CD14-positive monocyte (primary cell): ENCODE measurements at regions not wholly inside any gene's neighbourhood (a gene's known extent, or its start where the extent isn't known, plus 50 kb on each side); places are given as distances from the start of the nearest gene placed in this dataset.

Source experiments
- DNase-seq, 3 donors: peaks; one replicate each; pipeline ENCODE4 v3.0.0-alpha.2; 2011 to 2022
- H2AFZ ChIP-seq: 2 replicates; pipeline ENCODE4 v1.6.0; 2012; ENCODE audit warnings: mild to moderate bottlenecking, low read depth, low read length, inconsistent platforms; ENCODE audit not compliant: insufficient read depth, poor library complexity, severe bottlenecking
- H3K27ac ChIP-seq, 2 donors: 1 replicate in 1 of 2; 2 replicates in 1 of 2; pipeline ENCODE4 v1.5.1; 2012 to 2013; ENCODE audit warnings: low read length in 2 of 2, control low read depth in 1 of 2, inconsistent platforms in 1 of 2, low read depth in 1 of 2, mild to moderate bottlenecking in 1 of 2
- H3K27me3 ChIP-seq, 2 donors: one replicate each; pipeline versions ENCODE4 v1.6.0 to v1.6.1; 2011 to 2013; ENCODE audit warnings: low read length in 2 of 2; ENCODE audit not compliant: control insufficient read depth in 2 of 2, insufficient read depth in 2 of 2
- H3K36me3 ChIP-seq, 2 donors: replicated peaks in 1 of 2; 1 replicate in 1 of 2; 2 replicates in 1 of 2; pipeline versions ENCODE4 v1.5.1 to v1.6.1; 2012 to 2013; ENCODE audit warnings: low read length in 2 of 2, control low read depth in 1 of 2, inconsistent platforms in 1 of 2, mild to moderate bottlenecking in 1 of 2; ENCODE audit not compliant: insufficient read depth in 2 of 2, control insufficient read depth in 1 of 2
- H3K4me1 ChIP-seq, 2 donors: 1 replicate in 1 of 2; 2 replicates in 1 of 2; pipeline versions ENCODE4 v1.5.1 to v1.6.1; 2012 to 2013; ENCODE audit warnings: low read length in 2 of 2, control low read depth in 1 of 2, inconsistent platforms in 1 of 2, mild to moderate bottlenecking in 1 of 2, moderate library complexity in 1 of 2; ENCODE audit not compliant: insufficient read depth in 2 of 2, control insufficient read depth in 1 of 2
- H3K4me2 ChIP-seq: replicated peaks from 2 replicates; pipeline ENCODE3; 2012; ENCODE audit warnings: low read length, moderate library complexity, mild to moderate bottlenecking; ENCODE audit not compliant: poor library complexity, severe bottlenecking; ENCODE audit errors: extremely low read depth
- H3K4me3 ChIP-seq, 3 experiments: fragments of 200-600 bp in 1 of 3; sonication (generic) in 1 of 3; replicated peaks in 1 of 3; 1 replicate in 2 of 3; 2 replicates in 1 of 3; pipeline ENCODE4 v1.5.1; 2011 to 2013; ENCODE audit warnings: low read length in 3 of 3, mild to moderate bottlenecking in 3 of 3, control low read depth in 2 of 3, low read depth in 2 of 3, inconsistent platforms in 1 of 3, moderate library complexity in 1 of 3
- H3K79me2 ChIP-seq: 2 replicates; pipeline ENCODE4 v1.6.0; 2012; ENCODE audit warnings: mild to moderate bottlenecking, control low read depth, inconsistent platforms, low read length, moderate library complexity; ENCODE audit not compliant: insufficient read depth
- H3K9ac ChIP-seq: 2 replicates; pipeline ENCODE4 v1.6.0; 2017; ENCODE audit warnings: low read length, mild to moderate bottlenecking; ENCODE audit not compliant: insufficient read depth, poor library complexity, severe bottlenecking
- H3K9me3 ChIP-seq, 2 donors: replicated peaks in 1 of 2; 1 replicate in 1 of 2; 2 replicates in 1 of 2; pipeline versions ENCODE4 v1.5.1 to v1.6.1; 2012 to 2013; ENCODE audit warnings: low read length in 2 of 2, control low read depth in 1 of 2; ENCODE audit not compliant: control insufficient read depth in 1 of 2, insufficient read depth in 1 of 2
- H4K20me1 ChIP-seq: 2 replicates; pipeline ENCODE4 v1.6.0; 2012; ENCODE audit warnings: mild to moderate bottlenecking, low read length, control low read depth, moderate library complexity; ENCODE audit not compliant: insufficient read depth
- H3K27ac Mint-ChIP-seq, 7 donors: one replicate each; pipeline ENCODE4 v1.8.0; 2020; ENCODE audit warnings: mild to moderate bottlenecking in 7 of 7, mixed read lengths in 7 of 7, moderate library complexity in 6 of 7, inconsistent platforms in 2 of 7
- H3K27me3 Mint-ChIP-seq, 3 donors: one replicate each; pipeline ENCODE4 v1.8.0; 2021 to 2022; ENCODE audit warnings: low read depth in 3 of 3, mild to moderate bottlenecking in 3 of 3, mixed read lengths in 3 of 3, moderate library complexity in 3 of 3, inconsistent platforms in 1 of 3
- H3K36me3 Mint-ChIP-seq, 2 donors: one replicate each; pipeline ENCODE4 v1.8.0; 2020; ENCODE audit warnings: mixed read lengths in 2 of 2, inconsistent platforms in 1 of 2, mild to moderate bottlenecking in 1 of 2
- H3K4me1 Mint-ChIP-seq: one replicate; pipeline ENCODE4 v1.8.0; 2020; ENCODE audit warnings: mild to moderate bottlenecking, mixed read lengths
- H3K4me3 Mint-ChIP-seq, 2 donors: one replicate each; pipeline ENCODE4 v1.8.0; 2020; ENCODE audit warnings: mild to moderate bottlenecking in 2 of 2, mixed read lengths in 2 of 2, moderate library complexity in 1 of 2
- H3K9me3 Mint-ChIP-seq, 7 donors: one replicate each; pipeline ENCODE4 v1.8.0; 2020 to 2022; ENCODE audit warnings: mixed read lengths in 7 of 7, mild to moderate bottlenecking in 6 of 7, moderate library complexity in 6 of 7, inconsistent platforms in 2 of 7
- WGBS: methylation state at CpG from one replicate; pipeline ENCODE4 v1.1.5; 2013; ENCODE audit warnings: missing lambda C conversion rate; ENCODE audit not compliant: insufficient coverage; 5-methylcytosine and 5-hydroxymethylcytosine counted together
- intact Hi-C, 2 donors: fragments of 100-400 bp; cut with micrococcal nuclease; formaldehyde crosslinking; loops; one replicate each; pipeline versions ENCODE4 v1.15.0 to v1.15.1; 2023
- TF ChIP-seq, protein P1 (sequence below): fragments of 200-600 bp; IDR thresholded peaks from one replicate; pipeline ENCODE4 v1.8.0; 2022; ENCODE audit warnings: antibody characterized with exemption, mild to moderate bottlenecking

DNA sequence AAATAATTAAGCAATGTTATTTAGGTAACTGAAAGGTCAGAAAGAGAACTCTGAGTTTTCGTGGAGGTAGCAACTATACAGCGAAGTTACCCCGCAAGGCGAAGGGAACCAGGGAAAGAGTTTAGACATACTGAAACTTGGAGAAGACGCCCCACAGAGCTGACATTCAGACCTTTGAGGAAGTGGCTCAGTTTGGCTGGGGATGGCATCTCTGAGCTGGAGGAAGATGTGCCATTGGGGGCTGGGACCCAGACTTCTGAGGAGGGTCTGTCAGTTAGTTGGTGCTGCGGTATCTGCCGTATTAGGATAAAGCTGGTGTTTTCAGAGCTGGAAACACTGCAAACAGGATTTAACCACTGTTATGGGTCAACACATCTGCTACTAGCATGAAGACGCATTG, 156.6 kb downstream of the ANKRD50 start:
- H3K9me3 Mint-ChIP-seq, result peaks cover 0 to 11% (median 3%) of the 10 kb centered on the region in 7 donors
- WGBS, result 88% methylated on average over 7 of the region's 8 CpGs

DNA sequence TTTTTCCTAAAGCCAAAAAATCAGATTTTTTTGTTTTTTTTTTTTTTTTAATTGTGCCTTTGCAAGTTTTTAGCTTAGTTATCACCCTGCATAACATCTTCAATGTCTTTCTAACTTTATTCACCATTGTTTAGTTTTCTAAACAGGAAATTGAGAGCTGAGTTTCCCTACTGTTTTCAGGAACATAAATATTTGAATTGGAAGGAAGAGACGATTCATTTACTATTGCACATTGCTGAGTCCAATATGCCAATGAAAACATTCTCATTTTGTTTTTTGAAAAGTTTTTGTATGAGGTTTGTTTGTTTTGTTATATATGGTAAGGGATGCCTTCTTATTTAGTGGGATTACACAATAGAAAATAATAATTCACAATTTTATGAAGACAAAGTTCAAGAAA, 148.4 kb downstream of the ANKRD50 start:
- H3K4me1 ChIP-seq, result no peaks in the 10 kb centered on the region
- no peak overlapping the region for H2AFZ ChIP-seq
- no peaks in the 10 kb centered on the region for H4K20me1 ChIP-seq
- Mint-ChIP-seq H3K4me1 (no peaks in the 10 kb centered on the region), H3K36me3 (no peaks in the 10 kb centered on the region), H3K4me3 (no peak overlapping the region), H3K27ac (no peak overlapping the region), H3K27me3 (peaks cover 0 to 2% (median 0%) of the 10 kb centered on the region in 3 donors), H3K9me3 (peaks cover 3 to 13% (median 7%) of the 10 kb centered on the region in 7 donors)
- no CpG with 5 or more reads among the region's 1 CpG for WGBS
- H3K9ac ChIP-seq, result no peak overlapping the region
- H3K27me3 ChIP-seq, result no peaks in the 10 kb centered on the region
- intact Hi-C loops, result no loop called here
- no peaks in the 10 kb centered on the region for H3K36me3 ChIP-seq
- DNase-seq, result no peak
- no peak overlapping the region for H3K4me2 ChIP-seq
- TF ChIP-seq, protein P1, sequence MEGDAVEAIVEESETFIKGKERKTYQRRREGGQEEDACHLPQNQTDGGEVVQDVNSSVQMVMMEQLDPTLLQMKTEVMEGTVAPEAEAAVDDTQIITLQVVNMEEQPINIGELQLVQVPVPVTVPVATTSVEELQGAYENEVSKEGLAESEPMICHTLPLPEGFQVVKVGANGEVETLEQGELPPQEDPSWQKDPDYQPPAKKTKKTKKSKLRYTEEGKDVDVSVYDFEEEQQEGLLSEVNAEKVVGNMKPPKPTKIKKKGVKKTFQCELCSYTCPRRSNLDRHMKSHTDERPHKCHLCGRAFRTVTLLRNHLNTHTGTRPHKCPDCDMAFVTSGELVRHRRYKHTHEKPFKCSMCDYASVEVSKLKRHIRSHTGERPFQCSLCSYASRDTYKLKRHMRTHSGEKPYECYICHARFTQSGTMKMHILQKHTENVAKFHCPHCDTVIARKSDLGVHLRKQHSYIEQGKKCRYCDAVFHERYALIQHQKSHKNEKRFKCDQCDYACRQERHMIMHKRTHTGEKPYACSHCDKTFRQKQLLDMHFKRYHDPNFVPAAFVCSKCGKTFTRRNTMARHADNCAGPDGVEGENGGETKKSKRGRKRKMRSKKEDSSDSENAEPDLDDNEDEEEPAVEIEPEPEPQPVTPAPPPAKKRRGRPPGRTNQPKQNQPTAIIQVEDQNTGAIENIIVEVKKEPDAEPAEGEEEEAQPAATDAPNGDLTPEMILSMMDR, result no peak
- H3K9me3 ChIP-seq, result peaks cover 5 to 7% of the 10 kb centered on the region in 2 donors
- no peak overlapping the region for H3K4me3 ChIP-seq
- no peaks in the 10 kb centered on the region for H3K79me2 ChIP-seq
- H3K27ac ChIP-seq, result no peak overlapping the region

More for the DNA sequence above, 156.6 kb downstream of the ANKRD50 start:
- Histone ChIP-seq H3K36me3 (no peaks in the 10 kb centered on the region), H3K4me3 (no peak overlapping the region), H2AFZ (no peak overlapping the region), H3K27me3 (no peaks in the 10 kb centered on the region), H3K9me3 (peaks cover 3 to 7% of the 10 kb centered on the region in 2 donors), H3K27ac (no peak overlapping the region), H3K4me1 (no peaks in the 10 kb centered on the region), H4K20me1 (no peaks in the 10 kb centered on the region), H3K4me2 (no peak overlapping the region), H3K79me2 (no peaks in the 10 kb centered on the region), H3K9ac (no peak overlapping the region)
- Mint-ChIP-seq H3K36me3 (no peaks in the 10 kb centered on the region), H3K27ac (no peak overlapping the region), H3K4me3 (no peak overlapping the region), H3K4me1 (no peaks in the 10 kb centered on the region), H3K27me3 (peaks cover 0 to 2% (median 0%) of the 10 kb centered on the region in 3 donors)
- TF ChIP-seq, protein P1, result no peak
- intact Hi-C loops, result no loop called here
- no peak for DNase-seq
